NOMO-1 treated with DMSO at 0.1 percent for 48 hours (cell line): ENCODE measurements at regions not wholly inside any gene's neighbourhood (a gene's known extent, or its start where the extent isn't known, plus 50 kb on each side); places are given as distances from the start of the nearest gene placed in this dataset.
"Not testable (repeated sequence)": the region's sequence is repeated elsewhere in the genome, so short reads cannot be mapped to it uniquely, and the experiment has no call there.

Source experiments
- DNase-seq: peaks from one replicate; lab custom pipeline; 2025; ENCODE audit not compliant: unreplicated experiment; lab: John Stamatoyannopoulos, UW

- DNase-seq: no peak
Observed at GRCh38 chr22:33221568-33221967, 163.4 kb upstream of the SYN3 start.

GRCh38 chr22:33220476-33221080, 162.4 kb upstream of the SYN3 start:
- no peak for DNase-seq

- DNase-seq: no peak
Observed at GRCh38 chr22:33219648-33220384, 161.6 kb upstream of the SYN3 start.

GRCh38 chr22:33213383-33214075, 155.3 kb upstream of the SYN3 start:
- peak; percentile 15 for DNase-seq

- peak; percentile 33 for DNase-seq
Observed at GRCh38 chr22:33209930-33210784, 152.0 kb upstream of the SYN3 start.

- no peak for DNase-seq
Observed at GRCh38 chr22:33204408-33204807, 146.2 kb upstream of the SYN3 start.

GRCh38 chr22:33202455-33202854, 144.3 kb upstream of the SYN3 start:
- no peak for DNase-seq

- DNase-seq: no peak
Observed at GRCh38 chr22:33194529-33195077, 136.4 kb upstream of the SYN3 start.

GRCh38 chr22:33192156-33192555, 134.0 kb upstream of the SYN3 start:
- no peak for DNase-seq

- no peak for DNase-seq
Observed at GRCh38 chr22:33188326-33188725, 130.1 kb upstream of the SYN3 start.

- no peak for DNase-seq
Observed at GRCh38 chr22:33186816-33187215, 128.6 kb upstream of the SYN3 start.

GRCh38 chr22:33180356-33180755, 122.2 kb upstream of the SYN3 start:
- DNase-seq: no peak

GRCh38 chr22:33167998-33168790, 110.0 kb upstream of the SYN3 start:
- DNase-seq: no peak

- no peak for DNase-seq
Observed at GRCh38 chr22:33166206-33166605, 108.0 kb upstream of the SYN3 start.

- DNase-seq: no peak
Observed at GRCh38 chr22:33163815-33164214, 105.6 kb upstream of the SYN3 start.

- no peak for DNase-seq
Observed at GRCh38 chr22:33162196-33162595, 104.0 kb upstream of the SYN3 start.

- no peak for DNase-seq
Observed at GRCh38 chr22:33160525-33160924, 102.3 kb upstream of the SYN3 start.

GRCh38 chr22:33154967-33155366, 96.8 kb upstream of the SYN3 start:
- not testable (repeated sequence) for DNase-seq

GRCh38 chr22:33149611-33150010, 91.4 kb upstream of the SYN3 start:
- DNase-seq: no peak

- no peak for DNase-seq
Observed at GRCh38 chr22:33144721-33145120, 86.5 kb upstream of the SYN3 start.
